WTC11 (cell line): ENCODE measurements at regions not wholly inside any gene's neighbourhood (a gene's known extent, or its start where the extent isn't known, plus 50 kb on each side); places are given as distances from the start of the nearest gene placed in this dataset.

Experiments
- ATAC-seq: fragments of 200-7000 bp; cut with Tn5 transposase; 2 replicates; pipeline ENCODE4 v1.10.0; 2021; ENCODE audit warnings: mild to moderate bottlenecking, moderate library complexity
- CTCF ChIA-PET: fragments of 300-600 bp; sonication (Branson Sonifier 250); formaldehyde crosslinking; loops from one replicate; lab custom pipeline; 2021; ENCODE audit warnings: antibody characterized with exemption; lab: Charles Lee
- POLR2A ChIA-PET: fragments of 350-600 bp; sonication (Branson Sonifier 250); formaldehyde crosslinking; loops from one replicate; lab custom pipeline; 2021; ENCODE audit warnings: antibody characterized with exemption; lab: Charles Lee
- DNase-seq: peaks from one replicate; pipeline ENCODE4 v3.0.0; 2021; ENCODE audit warnings: low spot score
- H3K27ac Mint-ChIP-seq: 2 replicates; pipeline ENCODE4 v1.8.0; 2021; ENCODE audit warnings: mixed read lengths
- H3K27me3 Mint-ChIP-seq: 2 replicates; pipeline ENCODE4 v1.8.0; 2021; ENCODE audit warnings: low read depth, mild to moderate bottlenecking, moderate library complexity, mixed read lengths
- H3K36me3 Mint-ChIP-seq: 2 replicates; pipeline ENCODE4 v1.8.0; 2021; ENCODE audit warnings: mixed read lengths
- H3K4me1 Mint-ChIP-seq: 2 replicates; pipeline ENCODE4 v1.8.0; 2022; ENCODE audit warnings: mixed read lengths
- H3K4me3 Mint-ChIP-seq: 2 replicates; pipeline ENCODE4 v1.8.0; 2021; ENCODE audit warnings: mild to moderate bottlenecking, moderate library complexity, mixed read lengths
- H3K9me3 Mint-ChIP-seq: 2 replicates; pipeline ENCODE4 v1.8.0; 2021; ENCODE audit warnings: mixed read lengths
- CBFB ChIP-seq: sonication (generic); formaldehyde crosslinking; IDR thresholded peaks from 2 replicates; pipeline ENCODE4 v1.8.1; 2022; ENCODE audit warnings: mild to moderate bottlenecking, low read depth, missing genetic modification reagents
- CREM ChIP-seq: sonication (generic); formaldehyde crosslinking; IDR thresholded peaks from 2 replicates; pipeline ENCODE4 v1.8.1; 2022; ENCODE audit warnings: mild to moderate bottlenecking, missing genetic modification reagents, moderate library complexity
- ESRRA ChIP-seq: sonication (generic); formaldehyde crosslinking; IDR thresholded peaks from 2 replicates; pipeline ENCODE4 v1.8.1; 2022; ENCODE audit warnings: mild to moderate bottlenecking, missing genetic modification reagents, borderline replicate concordance
- FOXJ3 ChIP-seq: sonication (generic); formaldehyde crosslinking; IDR thresholded peaks from 2 replicates; pipeline ENCODE4 v1.9.0; 2021; ENCODE audit warnings: missing genetic modification reagents, mild to moderate bottlenecking, borderline replicate concordance
- GABPB1 ChIP-seq: sonication (generic); formaldehyde crosslinking; IDR thresholded peaks from 2 replicates; pipeline ENCODE4 v1.8.1; 2023; ENCODE audit warnings: mild to moderate bottlenecking, missing genetic modification reagents
- JUN ChIP-seq: sonication (generic); formaldehyde crosslinking; IDR thresholded peaks from 2 replicates; pipeline ENCODE4 v1.8.0; 2023; ENCODE audit warnings: mild to moderate bottlenecking, missing genetic modification reagents
- NR2C2 ChIP-seq: sonication (generic); formaldehyde crosslinking; IDR thresholded peaks from 2 replicates; pipeline ENCODE4 v1.8.0; 2022; ENCODE audit warnings: mild to moderate bottlenecking, missing genetic modification reagents
- NR3C1 ChIP-seq: sonication (generic); formaldehyde crosslinking; conservative IDR thresholded peaks from 2 replicates; pipeline ENCODE4 v1.8.1; 2023; ENCODE audit warnings: low read depth, mild to moderate bottlenecking, missing genetic modification reagents
- PRRX2 ChIP-seq: fragments of 250-450 bp; sonication (Bioruptor Pico); IDR thresholded peaks from 2 replicates; pipeline ENCODE4 v1.8.0; 2021; ENCODE audit warnings: mild to moderate bottlenecking
- RORB ChIP-seq: fragments of 250-450 bp; sonication (Bioruptor Pico); IDR thresholded peaks from 2 replicates; pipeline ENCODE4 v1.9.0; 2021; ENCODE audit warnings: mild to moderate bottlenecking
- TF ChIP-seq, protein P1 (sequence below): sonication (generic); formaldehyde crosslinking; IDR thresholded peaks from 2 replicates; pipeline ENCODE4 v1.8.1; 2023; ENCODE audit warnings: mild to moderate bottlenecking, missing genetic modification reagents, borderline replicate concordance
- TF ChIP-seq, protein P2 (sequence below): fragments of 250-450 bp; sonication (Bioruptor Pico); IDR thresholded peaks from 2 replicates; pipeline ENCODE4 v2.1.2; 2022; ENCODE audit warnings: mild to moderate bottlenecking, moderate library complexity
- TF ChIP-seq, protein P3 (sequence below): fragments of 250-450 bp; sonication (Bioruptor Pico); conservative IDR thresholded peaks from 2 replicates; pipeline ENCODE4 v1.9.0; 2021; ENCODE audit warnings: mild to moderate bottlenecking
- TF ChIP-seq, protein P4 (sequence below): fragments of 250-450 bp; sonication (Bioruptor Pico); IDR thresholded peaks from 2 replicates; pipeline ENCODE4 v1.9.0; 2021; ENCODE audit warnings: mild to moderate bottlenecking, borderline replicate concordance
- TF ChIP-seq, protein P5 (sequence below): sonication (generic); formaldehyde crosslinking; IDR thresholded peaks from 2 replicates; pipeline ENCODE4 v1.8.0; 2022; ENCODE audit warnings: missing genetic modification reagents
- TF ChIP-seq, protein P6 (sequence below): fragments of 250-450 bp; sonication (Bioruptor Pico); IDR thresholded peaks from 2 replicates; pipeline ENCODE4 v1.9.0; 2021; ENCODE audit warnings: mild to moderate bottlenecking

DNA sequence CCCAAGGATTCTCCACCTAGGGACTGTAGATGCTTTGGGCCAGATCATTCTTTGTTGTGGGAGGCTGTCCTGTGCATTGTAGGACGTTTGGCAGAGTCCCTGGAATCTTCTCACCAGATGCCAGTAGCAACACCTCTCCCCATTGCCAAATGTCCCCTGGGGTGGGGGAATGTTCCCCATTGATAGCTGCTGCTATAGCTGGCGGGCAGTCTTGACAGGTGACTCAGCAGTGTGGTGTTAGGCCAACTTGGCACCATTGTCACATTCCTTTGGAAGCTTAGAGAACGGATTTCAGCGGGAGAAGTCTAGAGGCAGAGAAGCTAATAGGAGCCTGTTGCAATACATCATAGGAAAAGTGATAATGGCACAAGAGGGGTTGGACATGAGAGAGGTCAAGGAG, 495.7 kb upstream of the SMIM21 start:
- H3K9me3 Mint-ChIP-seq = 0 out of 2 replicates have a peak, but pooled peaks cover 4% of the 10 kb centered on the region
- peaks cover under 1% of the 10 kb centered on the region; the same call in 1 of the 2 replicates for H3K27me3 Mint-ChIP-seq
- DNase-seq = no peak
- H3K4me3 Mint-ChIP-seq = no peak overlapping the region
- POLR2A ChIA-PET = no interaction called here
- peaks cover 11% of the 10 kb centered on the region for H3K4me1 Mint-ChIP-seq
- ATAC-seq = no peak
- H3K36me3 Mint-ChIP-seq = no peaks in the 10 kb centered on the region
- H3K27ac Mint-ChIP-seq = no peak overlapping the region
- CTCF ChIA-PET = no interaction called here
- TF ChIP-seq FOXJ3 (CRISPR knock-in tag) = no peak
- TF ChIP-seq NR2C2 (CRISPR knock-in tag) = no peak
- TF ChIP-seq NR3C1 (CRISPR knock-in tag) = no peak
- TF ChIP-seq, protein P1, sequence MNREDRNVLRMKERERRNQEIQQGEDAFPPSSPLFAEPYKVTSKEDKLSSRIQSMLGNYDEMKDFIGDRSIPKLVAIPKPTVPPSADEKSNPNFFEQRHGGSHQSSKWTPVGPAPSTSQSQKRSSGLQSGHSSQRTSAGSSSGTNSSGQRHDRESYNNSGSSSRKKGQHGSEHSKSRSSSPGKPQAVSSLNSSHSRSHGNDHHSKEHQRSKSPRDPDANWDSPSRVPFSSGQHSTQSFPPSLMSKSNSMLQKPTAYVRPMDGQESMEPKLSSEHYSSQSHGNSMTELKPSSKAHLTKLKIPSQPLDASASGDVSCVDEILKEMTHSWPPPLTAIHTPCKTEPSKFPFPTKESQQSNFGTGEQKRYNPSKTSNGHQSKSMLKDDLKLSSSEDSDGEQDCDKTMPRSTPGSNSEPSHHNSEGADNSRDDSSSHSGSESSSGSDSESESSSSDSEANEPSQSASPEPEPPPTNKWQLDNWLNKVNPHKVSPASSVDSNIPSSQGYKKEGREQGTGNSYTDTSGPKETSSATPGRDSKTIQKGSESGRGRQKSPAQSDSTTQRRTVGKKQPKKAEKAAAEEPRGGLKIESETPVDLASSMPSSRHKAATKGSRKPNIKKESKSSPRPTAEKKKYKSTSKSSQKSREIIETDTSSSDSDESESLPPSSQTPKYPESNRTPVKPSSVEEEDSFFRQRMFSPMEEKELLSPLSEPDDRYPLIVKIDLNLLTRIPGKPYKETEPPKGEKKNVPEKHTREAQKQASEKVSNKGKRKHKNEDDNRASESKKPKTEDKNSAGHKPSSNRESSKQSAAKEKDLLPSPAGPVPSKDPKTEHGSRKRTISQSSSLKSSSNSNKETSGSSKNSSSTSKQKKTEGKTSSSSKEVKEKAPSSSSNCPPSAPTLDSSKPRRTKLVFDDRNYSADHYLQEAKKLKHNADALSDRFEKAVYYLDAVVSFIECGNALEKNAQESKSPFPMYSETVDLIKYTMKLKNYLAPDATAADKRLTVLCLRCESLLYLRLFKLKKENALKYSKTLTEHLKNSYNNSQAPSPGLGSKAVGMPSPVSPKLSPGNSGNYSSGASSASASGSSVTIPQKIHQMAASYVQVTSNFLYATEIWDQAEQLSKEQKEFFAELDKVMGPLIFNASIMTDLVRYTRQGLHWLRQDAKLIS (CRISPR knock-in tag) = no peak
- no peak for TF ChIP-seq JUN (CRISPR knock-in tag)
- no peak for TF ChIP-seq CREM (CRISPR knock-in tag)
- TF ChIP-seq, protein P2, sequence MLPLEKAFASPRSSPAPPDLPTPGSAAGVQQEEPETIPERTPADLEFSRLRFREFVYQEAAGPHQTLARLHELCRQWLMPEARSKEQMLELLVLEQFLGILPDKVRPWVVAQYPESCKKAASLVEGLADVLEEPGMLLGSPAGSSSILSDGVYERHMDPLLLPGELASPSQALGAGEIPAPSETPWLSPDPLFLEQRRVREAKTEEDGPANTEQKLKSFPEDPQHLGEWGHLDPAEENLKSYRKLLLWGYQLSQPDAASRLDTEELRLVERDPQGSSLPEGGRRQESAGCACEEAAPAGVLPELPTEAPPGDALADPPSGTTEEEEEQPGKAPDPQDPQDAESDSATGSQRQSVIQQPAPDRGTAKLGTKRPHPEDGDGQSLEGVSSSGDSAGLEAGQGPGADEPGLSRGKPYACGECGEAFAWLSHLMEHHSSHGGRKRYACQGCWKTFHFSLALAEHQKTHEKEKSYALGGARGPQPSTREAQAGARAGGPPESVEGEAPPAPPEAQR (CRISPR knock-in tag) = no peak
- TF ChIP-seq, protein P3, sequence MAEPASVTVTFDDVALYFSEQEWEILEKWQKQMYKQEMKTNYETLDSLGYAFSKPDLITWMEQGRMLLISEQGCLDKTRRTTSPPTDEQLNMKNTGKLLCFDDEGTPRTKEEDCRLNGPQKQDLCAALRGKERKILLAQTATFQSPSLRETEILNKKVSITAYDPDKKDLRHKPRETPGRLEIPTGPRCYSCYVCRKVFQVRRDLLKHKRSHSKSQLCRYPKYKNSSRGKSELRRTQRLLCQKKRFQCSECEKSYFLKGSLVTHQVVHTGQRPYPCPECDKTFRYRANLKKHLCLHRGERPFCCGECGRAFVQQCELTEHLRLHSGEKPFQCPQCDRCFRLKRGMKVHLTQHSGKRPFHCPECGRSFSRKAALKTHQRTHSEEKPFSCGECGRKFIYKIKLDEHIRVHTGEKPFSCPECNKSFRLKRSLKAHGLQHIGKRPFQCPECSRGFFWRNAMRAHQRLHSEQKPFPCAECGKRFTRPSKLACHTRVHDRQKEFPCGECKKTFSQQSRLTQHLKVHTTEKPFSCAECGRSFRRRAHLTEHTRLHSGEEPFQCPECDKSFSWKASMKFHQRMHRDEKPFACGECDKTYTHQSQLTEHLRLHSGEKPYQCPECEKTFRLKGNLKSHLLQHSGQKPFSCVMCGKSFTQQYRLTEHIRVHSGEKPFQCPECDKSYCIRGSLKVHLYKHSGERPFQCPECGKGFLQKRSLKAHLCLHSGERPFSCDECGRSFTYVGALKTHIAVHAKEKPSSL = no peak
- no peak for TF ChIP-seq RORB (CRISPR knock-in tag)
- TF ChIP-seq, protein P4, sequence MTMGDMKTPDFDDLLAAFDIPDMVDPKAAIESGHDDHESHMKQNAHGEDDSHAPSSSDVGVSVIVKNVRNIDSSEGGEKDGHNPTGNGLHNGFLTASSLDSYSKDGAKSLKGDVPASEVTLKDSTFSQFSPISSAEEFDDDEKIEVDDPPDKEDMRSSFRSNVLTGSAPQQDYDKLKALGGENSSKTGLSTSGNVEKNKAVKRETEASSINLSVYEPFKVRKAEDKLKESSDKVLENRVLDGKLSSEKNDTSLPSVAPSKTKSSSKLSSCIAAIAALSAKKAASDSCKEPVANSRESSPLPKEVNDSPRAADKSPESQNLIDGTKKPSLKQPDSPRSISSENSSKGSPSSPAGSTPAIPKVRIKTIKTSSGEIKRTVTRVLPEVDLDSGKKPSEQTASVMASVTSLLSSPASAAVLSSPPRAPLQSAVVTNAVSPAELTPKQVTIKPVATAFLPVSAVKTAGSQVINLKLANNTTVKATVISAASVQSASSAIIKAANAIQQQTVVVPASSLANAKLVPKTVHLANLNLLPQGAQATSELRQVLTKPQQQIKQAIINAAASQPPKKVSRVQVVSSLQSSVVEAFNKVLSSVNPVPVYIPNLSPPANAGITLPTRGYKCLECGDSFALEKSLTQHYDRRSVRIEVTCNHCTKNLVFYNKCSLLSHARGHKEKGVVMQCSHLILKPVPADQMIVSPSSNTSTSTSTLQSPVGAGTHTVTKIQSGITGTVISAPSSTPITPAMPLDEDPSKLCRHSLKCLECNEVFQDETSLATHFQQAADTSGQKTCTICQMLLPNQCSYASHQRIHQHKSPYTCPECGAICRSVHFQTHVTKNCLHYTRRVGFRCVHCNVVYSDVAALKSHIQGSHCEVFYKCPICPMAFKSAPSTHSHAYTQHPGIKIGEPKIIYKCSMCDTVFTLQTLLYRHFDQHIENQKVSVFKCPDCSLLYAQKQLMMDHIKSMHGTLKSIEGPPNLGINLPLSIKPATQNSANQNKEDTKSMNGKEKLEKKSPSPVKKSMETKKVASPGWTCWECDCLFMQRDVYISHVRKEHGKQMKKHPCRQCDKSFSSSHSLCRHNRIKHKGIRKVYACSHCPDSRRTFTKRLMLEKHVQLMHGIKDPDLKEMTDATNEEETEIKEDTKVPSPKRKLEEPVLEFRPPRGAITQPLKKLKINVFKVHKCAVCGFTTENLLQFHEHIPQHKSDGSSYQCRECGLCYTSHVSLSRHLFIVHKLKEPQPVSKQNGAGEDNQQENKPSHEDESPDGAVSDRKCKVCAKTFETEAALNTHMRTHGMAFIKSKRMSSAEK = no peak
- TF ChIP-seq CBFB = no peak
- TF ChIP-seq, protein P5, sequence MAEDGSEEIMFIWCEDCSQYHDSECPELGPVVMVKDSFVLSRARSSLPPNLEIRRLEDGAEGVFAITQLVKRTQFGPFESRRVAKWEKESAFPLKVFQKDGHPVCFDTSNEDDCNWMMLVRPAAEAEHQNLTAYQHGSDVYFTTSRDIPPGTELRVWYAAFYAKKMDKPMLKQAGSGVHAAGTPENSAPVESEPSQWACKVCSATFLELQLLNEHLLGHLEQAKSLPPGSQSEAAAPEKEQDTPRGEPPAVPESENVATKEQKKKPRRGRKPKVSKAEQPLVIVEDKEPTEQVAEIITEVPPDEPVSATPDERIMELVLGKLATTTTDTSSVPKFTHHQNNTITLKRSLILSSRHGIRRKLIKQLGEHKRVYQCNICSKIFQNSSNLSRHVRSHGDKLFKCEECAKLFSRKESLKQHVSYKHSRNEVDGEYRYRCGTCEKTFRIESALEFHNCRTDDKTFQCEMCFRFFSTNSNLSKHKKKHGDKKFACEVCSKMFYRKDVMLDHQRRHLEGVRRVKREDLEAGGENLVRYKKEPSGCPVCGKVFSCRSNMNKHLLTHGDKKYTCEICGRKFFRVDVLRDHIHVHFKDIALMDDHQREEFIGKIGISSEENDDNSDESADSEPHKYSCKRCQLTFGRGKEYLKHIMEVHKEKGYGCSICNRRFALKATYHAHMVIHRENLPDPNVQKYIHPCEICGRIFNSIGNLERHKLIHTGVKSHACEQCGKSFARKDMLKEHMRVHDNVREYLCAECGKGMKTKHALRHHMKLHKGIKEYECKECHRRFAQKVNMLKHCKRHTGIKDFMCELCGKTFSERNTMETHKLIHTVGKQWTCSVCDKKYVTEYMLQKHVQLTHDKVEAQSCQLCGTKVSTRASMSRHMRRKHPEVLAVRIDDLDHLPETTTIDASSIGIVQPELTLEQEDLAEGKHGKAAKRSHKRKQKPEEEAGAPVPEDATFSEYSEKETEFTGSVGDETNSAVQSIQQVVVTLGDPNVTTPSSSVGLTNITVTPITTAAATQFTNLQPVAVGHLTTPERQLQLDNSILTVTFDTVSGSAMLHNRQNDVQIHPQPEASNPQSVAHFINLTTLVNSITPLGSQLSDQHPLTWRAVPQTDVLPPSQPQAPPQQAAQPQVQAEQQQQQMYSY = no peak
- no peak for TF ChIP-seq PRRX2 (CRISPR knock-in tag)
- no peak for TF ChIP-seq GABPB1 (CRISPR knock-in tag)
- no peak for TF ChIP-seq ESRRA (CRISPR knock-in tag)
- TF ChIP-seq, protein P6, sequence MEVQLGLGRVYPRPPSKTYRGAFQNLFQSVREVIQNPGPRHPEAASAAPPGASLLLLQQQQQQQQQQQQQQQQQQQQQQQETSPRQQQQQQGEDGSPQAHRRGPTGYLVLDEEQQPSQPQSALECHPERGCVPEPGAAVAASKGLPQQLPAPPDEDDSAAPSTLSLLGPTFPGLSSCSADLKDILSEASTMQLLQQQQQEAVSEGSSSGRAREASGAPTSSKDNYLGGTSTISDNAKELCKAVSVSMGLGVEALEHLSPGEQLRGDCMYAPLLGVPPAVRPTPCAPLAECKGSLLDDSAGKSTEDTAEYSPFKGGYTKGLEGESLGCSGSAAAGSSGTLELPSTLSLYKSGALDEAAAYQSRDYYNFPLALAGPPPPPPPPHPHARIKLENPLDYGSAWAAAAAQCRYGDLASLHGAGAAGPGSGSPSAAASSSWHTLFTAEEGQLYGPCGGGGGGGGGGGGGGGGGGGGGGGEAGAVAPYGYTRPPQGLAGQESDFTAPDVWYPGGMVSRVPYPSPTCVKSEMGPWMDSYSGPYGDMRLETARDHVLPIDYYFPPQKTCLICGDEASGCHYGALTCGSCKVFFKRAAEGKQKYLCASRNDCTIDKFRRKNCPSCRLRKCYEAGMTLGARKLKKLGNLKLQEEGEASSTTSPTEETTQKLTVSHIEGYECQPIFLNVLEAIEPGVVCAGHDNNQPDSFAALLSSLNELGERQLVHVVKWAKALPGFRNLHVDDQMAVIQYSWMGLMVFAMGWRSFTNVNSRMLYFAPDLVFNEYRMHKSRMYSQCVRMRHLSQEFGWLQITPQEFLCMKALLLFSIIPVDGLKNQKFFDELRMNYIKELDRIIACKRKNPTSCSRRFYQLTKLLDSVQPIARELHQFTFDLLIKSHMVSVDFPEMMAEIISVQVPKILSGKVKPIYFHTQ (CRISPR knock-in tag) = no peak
- TF ChIP-seq, all 79 proteins: peak for 0
